Stimulated activated CD8-positive, alpha-beta memory T cell treated with anti-CD3 and anti-CD28 coated beads, Interleukin-7, amount 100 ng/mL, for 4 hours (primary cell): ENCODE measurements at regions not wholly inside any gene's neighbourhood (a gene's known extent, or its start where the extent isn't known, plus 50 kb on each side); places are given as distances from the start of the nearest gene placed in this dataset.

ENCODE experiments used
- DNase-seq, 2 donors: peaks; one replicate each; pipeline ENCODE4 v3.0.0-alpha.2; 2020; ENCODE audit warnings: low read depth in 2 of 2

DNA sequence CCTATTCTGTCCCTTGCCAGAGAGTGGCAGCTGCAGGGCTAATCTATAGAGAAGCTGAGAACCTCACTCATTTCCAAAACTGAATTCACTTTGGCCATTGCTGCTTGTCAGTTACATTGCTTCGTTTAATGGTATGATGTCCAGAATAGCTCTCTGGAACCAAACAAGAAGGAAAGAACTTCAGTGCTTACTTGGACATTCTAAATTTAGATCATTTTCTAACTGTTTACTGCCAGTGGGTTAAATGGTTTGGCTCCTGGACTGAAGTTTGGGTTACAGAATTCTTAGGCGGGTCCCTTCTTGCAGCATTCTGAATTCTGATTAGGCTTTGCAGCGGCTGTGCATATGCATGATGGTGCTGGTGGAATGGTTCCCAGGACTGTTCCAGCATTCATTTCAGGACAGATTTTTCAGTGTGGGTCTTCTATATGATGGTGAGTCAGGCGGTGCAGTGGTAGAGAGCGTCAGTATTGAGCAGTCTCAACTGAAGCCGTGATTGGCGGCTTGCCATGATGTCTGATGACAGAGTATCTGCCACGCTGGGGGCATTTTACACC, 148.7 kb downstream of the DYRK2 start:
- no peak for DNase-seq

DNA sequence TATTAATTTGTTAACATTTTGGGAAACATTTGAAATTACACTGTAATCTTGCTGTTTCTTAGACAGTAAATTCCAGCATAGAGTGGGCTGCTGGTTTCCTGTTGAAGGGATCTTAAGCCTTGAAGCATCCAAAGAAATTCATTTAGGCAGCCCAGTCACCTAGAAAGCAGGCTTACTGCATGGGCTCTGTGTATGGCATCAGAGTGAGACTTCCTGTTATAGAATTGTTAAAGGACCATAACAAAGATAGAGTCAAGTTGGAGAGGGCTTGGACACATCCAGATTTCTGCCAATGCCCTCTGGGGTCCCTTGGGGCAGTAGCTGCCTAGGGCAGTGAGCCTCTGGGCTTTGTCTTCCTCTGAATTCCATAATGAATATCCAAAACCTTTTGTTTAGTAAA, 149.2 kb downstream of the DYRK2 start:
- no peak for DNase-seq

DNA sequence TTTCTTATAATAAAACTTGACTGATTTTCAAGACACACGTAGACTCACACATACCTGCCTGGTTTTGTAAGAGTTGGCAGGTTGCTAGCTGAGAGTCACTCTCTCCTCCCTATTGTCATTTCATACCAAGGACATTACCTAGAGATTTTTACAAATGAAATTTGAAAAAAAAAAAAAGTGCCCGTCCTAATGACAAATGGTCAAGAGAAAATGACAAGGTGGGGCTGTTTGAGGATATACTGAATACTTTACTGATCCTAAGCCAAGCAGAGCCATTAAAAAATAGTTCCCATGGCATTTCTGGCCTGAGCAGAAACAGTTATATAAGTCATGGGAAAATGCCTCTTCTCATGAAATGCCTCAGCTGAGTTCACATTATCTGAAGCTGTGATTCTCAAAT, 150.2 kb downstream of the DYRK2 start:
- DNase-seq = no peak

DNA sequence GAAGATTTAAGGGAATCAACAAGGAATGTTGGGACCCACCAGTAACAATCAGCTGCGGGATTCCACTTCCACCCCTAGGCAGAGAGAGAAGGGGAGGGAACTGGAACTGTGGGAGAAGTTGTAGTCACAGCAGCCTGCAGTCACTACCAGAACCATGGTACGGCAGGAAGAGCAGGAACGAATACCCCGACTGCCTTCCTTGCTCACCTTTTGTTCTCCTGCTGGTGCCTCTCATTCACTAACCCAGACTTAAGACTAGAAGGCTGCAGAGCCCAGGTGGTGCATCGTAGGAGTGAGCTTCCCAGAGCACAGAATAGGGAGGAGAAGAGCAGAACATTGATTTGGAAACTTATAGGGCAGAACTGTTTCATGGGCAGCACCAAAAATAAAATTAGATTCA, 154.2 kb downstream of the DYRK2 start:
- DNase-seq = no peak

DNA sequence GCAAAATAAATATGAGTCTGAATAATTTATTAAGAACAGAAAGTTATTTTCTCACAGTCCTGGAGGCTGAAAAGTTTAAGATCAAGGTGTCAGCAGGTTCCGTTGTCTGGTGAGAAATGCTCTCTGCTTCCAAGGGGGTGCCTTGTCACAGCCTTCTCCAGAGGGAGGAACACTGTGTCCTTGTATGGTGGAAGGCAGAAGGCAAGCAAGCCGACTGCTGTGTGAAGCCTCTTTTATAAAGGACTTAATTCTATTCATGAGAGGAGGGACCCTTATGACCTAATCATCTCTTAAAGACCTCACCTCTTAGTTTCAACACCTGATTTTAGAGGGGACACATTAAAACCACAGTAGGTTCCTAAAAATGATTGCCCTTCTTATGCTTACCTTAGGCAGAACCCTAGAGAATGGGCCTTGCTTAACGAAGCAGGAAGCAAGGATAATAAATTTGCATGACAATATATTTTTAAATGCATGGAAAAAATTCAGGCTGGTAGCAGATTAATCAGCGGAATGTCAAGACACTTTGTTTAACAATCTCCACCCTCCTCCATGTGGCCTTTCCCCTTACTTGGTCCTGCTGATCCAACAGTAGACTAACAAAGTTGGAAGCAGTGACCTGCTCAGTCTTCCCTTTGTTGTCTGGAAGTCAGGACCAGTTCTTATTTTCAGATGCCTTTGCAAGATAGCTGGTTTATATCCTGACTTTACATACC, 154.9 kb downstream of the DYRK2 start:
- no peak for DNase-seq

DNA sequence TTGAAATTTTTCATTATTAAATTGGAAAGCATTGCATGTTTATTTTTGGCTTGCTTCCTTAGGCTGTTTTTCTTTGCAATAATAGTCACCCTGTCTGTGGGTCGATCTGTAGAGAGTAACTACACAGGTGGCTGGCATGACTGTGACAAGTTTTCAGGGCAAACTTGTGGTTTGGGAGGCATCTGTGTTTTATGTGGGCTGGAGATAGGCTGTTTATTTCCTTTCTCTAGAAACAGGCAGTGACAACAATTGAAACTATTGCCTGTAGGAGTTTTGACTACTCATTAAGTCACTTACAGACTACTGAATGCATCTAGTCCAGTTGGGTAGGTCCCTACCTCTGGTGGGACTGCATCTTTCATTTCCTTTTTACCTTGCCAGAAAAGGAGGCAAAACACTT, 155.6 kb downstream of the DYRK2 start:
- peak; percentile 5 to 44 for DNase-seq

DNA sequence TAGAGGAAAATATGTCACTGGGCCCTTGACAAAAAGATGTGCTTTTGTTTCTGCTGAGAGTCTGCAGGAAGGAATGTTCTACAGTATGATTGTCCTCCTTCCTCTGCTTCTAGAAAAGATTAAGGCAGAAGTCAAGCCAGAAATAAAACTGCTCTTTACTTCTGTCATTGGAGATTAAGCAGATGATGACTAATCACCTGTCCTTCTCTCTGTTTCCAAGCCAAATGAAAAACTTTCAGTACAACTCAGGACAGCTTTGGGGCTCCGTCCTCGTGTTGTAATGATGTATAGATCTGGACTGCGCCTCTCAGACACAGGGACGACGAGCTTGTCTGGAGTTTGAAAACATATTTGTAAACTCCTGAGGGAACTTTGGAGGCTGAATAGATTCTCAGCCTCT, 159.3 kb downstream of the DYRK2 start:
- DNase-seq = no peak

DNA sequence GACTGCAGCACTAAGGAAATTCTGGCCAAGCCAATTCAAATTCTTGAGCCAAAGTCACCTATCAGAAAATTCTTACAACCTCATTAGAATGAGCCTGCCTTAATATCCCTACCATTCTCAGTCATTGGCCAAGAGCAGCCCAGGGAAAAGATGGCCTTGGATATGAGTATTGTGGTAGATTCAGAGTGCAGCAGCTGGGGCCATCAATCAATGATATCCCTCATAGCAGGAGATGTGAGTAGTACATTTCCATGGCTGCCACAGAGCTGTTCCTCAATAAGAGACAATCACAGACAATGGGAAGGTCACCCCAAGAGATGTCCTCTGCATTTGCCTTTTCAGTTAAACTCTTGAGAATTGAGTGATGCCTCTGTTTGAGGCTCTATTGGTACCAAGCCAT, 161.6 kb downstream of the DYRK2 start:
- DNase-seq = no peak

DNA sequence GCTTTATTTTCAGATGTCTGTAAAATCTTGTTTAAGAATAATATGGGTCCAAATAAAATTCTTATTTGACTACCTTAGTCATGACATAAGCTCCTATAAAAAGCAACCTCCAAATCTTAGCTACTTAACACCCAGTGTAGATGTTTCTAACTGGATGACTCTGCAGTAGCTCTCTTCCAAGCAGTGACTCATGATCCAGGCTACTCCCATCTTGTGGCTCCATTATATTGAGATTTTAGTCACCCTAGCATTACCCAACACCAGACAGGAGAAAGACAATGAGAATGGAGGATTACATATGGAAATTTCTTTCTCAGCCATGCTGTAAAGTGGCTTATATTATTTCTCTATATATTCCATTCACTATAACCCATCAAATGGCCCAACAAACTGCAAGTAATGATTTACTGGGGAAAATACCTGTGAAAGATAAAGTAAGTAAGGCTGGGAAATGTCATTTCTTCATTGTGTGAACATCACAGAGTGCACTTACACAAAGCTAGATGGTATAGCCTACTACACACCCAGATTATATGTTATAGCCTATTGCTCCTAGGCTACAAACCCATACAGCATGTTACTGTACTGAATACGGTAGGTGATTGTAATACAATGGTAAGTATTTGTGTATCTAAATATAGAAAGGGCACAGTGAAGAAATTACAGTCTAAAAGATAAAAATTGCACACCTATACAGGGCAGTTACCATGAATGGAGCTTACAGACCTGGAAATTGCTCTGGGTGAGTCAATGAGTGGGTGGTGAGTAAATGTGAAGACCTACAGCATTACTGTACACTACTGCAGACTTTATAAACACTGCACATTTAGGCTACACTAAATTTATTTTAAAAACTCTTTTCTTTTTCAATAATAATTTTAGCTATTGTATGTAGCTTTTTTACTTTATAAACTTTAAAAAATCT, 163.2 kb downstream of the DYRK2 start:
- no peak for DNase-seq

DNA sequence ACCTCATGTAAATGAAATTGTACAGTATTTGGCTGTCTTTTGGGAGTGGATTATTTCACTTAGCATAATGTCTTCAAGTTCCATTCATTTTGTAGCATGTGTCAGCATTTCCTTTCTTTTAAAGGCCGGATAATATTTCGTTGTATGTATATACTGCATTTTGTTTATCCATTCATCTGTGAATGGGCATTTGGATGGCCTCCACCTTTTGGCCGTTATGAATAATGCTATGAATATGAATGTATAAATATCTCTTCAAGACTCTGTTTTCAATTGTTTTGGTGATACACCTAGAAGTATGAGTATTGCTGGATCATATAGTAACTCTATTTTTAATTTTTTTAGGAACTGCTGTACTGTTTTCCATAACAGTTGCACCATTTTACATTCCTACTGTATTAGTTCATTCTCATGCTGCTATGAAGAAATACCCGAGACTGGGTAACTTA, 164.9 kb downstream of the DYRK2 start:
- no peak for DNase-seq

DNA sequence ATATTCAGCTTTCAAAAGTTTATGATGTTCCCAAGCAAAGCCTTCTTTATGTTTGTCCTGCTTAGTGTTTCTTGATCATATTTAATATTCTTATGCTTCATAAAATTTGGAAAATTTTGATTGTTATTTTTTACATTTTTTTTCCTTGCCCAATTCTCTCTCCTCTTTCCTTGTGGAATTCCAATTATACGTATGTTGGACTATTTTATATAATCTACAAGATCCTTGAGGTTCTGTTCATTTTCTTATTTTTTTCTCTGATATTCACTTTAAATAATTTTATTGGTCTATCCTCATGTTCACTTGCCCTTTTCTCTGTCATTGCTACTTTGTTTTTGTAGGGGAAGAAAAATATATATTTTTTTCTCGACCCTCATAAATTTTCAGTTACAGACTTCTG, 167.7 kb downstream of the DYRK2 start:
- no peak for DNase-seq

DNA sequence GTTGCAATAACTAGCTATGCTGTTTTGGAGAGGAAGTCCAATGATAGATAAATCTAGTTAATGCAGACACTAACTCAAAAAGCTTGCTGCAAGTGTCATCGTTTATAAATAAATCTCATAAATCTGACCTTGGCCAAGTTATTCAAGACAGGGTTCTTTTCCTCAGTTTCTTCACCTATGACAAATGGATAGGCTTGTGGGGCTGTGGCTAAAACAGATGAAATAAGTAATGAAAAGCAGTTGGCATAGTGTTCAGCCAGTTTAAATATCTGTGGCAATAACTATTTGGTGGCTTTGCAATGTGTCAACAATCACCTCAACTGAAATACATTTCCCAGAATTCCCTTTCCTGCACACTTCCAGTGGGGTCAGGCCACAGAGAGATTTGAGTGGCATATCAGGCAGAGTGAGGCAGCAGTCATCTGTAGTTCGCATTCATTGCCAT, 169.9 kb downstream of the DYRK2 start:
- no peak for DNase-seq

DNA sequence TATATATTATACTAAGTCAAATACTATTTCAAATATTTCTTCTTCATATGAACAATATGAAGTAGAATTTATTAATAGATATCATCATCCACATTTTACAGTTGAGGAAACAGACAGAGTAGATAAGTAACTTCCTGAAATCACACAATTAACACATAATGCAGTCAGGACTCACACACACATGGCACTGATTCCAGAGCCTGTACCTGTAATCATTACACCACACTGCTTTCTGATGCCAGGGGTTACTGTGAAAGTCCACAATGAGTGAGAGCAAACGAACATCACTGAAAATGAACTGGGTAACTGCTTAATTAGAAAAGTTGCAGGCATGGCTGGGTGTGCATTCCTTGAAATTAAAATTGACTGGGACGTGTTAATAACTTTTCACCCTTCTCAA, 169.3 kb upstream of the IFNG-AS1 start:
- DNase-seq = no peak

DNA sequence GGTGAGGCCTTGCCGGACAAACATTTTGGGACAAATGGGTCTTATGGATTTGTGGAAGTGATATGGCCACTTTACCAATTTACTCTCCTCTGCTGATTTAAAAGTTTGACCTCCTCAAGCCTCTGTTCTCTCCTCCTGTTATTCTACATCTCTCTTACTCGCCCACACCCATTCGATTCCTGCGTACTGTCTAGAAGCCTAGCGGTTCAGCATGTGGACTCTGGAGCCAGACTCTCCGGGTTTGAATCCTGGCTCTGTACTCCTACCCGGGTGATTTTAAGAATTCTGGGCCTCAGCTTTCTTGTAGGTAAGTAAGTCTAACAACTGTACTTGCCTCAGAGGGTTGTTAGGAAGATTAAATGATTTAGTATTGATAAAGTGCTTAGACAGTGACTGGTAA, 168.6 kb upstream of the IFNG-AS1 start:
- DNase-seq = no peak

DNA sequence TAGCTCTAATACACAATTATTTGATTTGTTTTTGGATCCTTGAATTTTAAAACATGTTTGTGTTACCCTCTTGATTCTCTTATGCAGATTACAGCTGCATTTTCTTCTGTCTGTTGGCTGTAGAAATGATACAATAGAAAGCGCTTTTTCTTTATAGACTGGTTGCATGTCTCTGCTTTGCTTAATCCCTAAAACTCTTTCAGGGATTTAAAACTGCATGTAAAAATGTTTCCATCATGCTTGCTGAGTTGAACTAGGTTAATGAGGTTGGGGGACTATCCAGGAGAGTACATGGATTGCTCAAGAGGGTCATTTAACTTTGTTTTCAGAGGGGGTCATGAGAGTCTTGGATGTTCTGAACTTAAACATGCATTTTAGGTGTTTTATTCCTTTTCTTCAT, 166.4 kb upstream of the IFNG-AS1 start:
- no peak for DNase-seq

DNA sequence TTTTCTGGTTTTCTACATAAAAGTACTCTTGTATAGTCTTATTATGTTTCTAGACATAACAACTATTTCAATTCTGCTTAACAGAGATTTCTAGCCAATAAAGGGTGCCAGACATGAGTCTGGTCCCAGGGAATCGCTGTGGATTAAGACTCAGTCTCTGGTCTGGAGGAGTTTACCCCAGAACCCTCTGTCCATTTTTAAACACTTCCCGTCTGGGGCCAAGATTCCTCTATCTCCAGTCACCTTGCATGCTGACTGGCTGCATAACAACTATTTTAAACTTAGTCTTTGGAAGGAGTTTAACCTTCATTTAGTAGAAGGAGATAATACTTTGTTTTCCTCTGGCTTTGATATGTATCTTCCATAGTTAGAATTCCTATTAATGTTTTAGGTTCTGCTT, 163.1 kb upstream of the IFNG-AS1 start:
- DNase-seq = no peak

DNA sequence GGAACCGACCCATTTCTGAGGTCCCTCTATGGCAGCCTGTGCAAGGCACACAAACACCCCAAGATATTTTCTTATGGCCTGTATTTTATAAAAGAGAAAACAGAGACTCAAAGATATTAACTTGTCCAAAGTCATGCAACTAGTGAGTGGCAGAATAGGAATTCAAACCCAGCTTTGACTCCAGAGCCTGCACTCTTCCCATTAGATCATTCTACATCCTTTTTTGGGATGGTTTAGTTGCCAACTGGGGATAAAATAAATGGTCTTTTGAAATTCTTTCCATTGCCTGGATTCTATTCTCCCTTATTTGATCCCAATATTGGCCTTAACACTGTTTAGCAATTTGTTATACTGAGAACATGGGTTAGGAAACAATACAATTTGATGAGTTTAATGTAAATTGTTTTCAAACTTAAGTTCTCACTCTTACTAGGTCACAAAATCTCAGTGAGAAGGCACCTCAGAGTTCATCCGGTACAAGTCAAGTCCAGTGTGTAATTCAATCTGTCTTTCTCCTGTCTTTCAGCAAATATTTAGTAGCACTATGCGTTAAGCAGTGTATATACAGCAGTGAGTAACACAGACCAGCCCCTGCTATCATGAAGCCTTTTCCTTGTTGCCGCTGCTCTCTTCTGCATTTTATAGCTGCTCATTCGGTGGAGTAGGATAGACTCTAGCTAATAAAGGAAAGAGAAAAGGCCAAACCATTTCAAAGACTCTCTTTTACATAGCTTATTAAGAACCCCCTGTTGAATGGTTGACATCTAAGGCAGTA, 162.1 kb upstream of the IFNG-AS1 start:
- DNase-seq = no peak

DNA sequence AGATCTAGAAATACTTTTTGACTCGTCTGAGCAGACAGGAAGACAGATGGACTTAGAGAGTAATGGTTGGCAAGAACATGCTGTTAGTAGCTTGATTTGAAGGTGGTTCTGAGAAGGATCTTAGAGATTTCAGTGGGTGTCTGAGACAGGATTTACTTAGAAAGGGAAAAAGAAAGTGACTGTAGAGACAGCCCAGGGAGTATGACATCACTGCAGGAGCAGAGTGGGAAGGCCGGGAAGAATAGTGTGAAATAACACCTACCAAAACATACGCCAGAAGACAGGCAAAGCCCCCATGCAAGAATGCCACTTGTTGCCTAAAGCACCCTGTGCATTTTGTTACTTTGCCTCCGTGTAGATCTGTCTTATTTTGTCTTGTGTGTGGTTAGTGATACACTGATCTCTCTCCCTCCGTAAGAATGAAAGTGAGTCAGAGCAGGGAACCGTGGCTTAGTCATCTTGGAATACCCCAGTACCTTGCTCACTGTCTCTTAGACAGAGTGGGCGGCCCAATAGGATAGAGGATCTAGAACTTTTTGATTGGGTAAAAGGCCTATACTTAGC, 161.3 kb upstream of the IFNG-AS1 start:
- DNase-seq = peak in 1 of 2 donors; percentile 35

DNA sequence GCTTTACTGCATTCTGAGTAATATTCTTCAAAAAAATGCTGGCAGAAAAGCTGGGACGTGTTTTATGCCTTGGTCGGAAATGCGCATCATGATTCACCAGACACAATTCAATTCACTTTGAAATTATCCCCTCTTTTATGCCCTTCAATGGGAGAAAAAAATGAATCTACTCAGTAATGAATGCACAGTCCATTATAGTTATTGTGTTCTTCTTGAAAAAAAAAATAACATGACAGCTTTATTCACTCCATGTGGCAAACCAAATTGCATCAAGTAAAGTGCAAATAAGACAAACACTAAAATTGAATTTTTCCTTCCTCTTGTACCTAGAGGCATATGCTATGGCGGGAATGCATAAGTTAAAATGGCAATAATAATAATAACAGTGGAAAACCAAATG, 159.4 kb upstream of the IFNG-AS1 start:
- no peak for DNase-seq

DNA sequence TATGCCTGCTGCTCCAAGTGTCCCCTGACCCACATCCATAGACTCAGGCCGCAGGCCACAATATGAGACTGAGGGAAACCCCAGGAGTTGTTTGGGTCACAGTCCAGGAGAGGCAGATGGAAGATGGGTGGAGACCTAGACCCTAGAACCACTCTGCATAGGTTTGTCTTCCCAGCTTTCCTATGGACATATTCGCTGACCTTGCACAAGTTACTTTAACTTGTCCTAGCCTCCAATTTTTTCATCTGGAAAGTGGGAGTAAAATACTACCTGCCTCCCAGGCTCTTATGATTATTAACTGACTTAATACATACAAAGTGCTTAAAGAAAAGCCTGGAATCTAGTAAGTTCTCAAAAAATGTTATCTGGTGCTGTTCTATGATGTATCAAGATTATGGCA, 157.1 kb upstream of the IFNG-AS1 start:
- no peak for DNase-seq

DNA sequence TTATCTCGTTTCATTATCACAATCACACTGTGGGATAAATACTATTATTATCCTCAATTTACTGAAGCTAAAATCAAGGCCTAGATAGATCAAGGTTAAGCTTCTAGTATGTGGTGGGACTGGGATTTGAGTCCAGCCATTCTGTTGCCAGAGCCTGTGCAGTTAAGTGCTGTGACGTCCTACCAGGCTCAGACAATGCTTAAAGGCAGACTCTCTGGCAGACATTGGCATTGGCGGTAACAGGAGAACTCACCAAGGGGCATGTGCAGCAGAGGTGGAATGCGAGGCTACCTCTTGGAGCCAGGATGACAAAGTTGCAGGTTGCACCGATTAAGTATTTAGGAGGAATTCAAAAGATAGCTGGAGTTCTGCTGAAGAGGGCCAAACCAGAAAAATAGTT, 155.6 kb upstream of the IFNG-AS1 start:
- DNase-seq = no peak

DNA sequence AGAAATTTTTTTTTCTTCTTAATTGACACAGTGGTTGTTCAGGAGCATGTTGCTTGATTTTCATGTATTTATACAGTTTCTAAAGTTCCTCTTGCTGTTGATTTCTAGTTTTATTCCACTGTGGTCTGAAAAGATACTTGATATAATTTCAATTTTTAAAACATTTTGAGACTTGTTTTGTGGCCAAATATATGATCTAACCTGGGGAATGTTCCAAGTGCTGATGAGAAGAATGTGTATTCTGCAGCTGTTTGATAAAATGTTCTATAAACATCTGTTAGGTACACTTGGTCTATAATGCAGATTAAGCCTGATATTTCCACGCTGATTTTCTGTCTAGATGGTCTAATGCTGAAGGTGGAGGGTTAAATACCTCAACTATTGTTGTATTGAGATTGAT, 151.4 kb upstream of the IFNG-AS1 start:
- no peak for DNase-seq
